ENCODE measurements at regions not wholly inside any gene's neighbourhood (a gene's known extent, or its start where the extent isn't known, plus 50 kb on each side); places are given as distances from the start of the nearest gene placed in this dataset.

DNA sequence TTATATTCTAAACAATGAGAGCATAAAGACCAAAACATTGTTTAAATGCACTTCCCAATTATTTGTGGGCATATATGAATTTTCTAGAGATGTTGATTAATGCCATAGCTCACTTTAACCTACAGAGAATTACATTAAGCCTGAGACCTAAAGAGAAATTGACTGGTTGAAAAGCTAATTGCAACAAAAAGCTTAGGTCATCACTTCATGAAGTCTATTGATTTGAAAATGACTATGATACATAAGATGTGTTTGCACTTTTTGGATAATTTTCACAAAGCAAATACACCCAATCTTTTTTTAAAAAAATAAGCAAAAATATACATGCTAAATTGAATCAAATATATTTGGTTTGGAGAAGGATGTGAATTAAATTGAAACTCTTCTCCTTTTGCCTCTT is 532.8 kb upstream of the GOLIM4 start:
- DNase-seq, result no peak

DNA sequence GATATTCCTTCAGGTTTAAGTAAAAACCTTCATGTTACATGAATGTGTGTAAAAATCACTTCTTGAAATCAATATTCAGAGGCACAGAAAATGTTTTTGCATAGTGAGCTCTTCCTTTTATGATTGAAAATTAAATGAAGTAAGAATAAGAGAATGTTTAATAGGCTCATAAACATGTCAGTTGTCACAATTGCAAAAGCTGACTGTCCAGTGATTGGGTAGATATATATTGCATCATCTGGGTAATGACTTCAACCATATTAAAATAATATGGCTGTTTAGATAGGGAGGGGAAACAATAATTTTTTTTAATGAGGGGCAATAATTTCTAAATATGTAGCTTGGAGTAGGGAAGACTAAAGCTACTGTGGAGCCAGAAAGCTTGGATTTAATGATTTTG is 529.8 kb upstream of the GOLIM4 start:
- DNase-seq, result no peak

DNA sequence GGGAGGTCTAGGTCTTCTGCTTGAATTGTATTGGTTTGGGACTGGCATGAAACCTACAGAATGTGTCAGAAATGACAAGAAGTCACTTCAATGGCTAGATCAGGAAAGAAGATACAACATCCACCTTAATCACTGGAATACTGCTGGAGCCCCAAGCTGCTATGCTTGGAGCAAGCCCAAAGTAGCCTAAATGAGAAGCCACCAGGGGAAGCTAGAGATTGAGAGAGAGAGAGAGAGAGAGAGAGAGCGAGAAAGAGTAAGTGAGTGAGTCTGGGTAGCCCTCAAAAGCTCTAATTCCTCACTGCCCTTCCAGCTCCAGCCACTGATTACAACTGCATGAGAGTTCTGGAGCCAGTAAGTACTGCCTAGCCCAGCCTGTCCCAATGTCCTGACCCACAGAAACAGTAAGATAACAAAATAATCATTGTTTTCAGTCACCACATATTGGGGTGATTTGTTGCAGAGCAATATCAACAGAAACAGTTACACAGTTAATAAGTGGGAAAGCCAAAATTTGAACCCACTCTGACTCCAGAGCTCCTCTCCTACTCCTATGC is 529.2 kb upstream of the GOLIM4 start:
- DNase-seq, result no peak

DNA sequence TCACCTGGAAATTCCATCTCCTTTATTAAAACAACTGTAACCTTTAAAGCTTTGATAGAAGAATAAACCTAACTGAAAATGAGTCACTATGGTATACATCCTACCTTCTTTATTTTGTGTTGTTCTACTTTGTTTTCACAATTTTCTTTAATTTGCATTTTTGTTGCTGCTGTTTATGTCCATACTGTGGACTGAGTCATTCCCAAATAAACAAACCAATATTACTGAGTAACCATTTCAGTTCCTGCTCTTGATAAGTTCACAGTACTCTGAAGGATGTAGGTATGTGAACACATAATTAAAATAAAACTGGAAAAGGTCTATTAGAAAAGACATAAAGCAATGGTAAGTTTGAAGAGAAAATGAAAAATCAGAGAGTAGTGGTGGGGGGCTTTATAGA is 528.5 kb upstream of the GOLIM4 start:
- no peak for DNase-seq

DNA sequence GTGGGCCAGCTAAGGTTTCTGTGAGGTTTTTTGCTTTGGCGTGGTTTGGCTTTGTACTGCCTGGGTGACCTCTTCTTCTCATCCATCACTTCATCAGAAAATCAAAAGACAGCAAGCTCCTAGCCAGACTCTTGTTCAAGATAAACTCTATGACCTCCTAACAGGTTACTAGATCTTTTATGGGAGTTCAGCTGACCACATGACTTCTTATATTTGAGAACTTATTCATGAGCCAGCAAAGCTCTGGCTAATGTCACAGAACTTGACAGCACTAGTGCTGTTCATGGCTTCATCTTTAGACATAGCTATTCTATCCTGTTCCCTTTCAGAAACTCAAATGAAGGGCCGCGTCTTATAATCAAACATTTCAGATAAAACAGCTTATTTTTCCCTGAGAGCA is 527.1 kb upstream of the GOLIM4 start:
- DNase-seq, result no peak

DNA sequence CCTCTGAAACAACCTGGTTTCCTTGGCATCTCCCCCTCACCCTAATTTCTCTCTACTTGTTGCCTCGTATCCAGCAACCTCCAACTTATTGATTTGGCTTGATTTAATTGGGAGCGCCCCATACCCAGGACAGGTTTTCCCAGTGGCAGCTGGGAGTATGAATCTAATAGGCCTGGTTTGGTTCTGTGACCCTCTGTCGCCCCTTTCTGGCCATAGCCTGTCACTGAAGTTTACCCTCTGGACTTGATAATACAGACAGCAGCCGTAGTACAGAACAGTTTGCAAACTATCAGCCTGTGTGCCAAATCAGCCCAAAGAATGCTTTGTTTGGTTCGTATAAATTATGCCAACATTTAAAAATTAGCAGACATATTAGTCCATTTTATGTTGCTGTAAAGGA is 525.1 kb upstream of the GOLIM4 start:
- DNase-seq, result no peak

DNA sequence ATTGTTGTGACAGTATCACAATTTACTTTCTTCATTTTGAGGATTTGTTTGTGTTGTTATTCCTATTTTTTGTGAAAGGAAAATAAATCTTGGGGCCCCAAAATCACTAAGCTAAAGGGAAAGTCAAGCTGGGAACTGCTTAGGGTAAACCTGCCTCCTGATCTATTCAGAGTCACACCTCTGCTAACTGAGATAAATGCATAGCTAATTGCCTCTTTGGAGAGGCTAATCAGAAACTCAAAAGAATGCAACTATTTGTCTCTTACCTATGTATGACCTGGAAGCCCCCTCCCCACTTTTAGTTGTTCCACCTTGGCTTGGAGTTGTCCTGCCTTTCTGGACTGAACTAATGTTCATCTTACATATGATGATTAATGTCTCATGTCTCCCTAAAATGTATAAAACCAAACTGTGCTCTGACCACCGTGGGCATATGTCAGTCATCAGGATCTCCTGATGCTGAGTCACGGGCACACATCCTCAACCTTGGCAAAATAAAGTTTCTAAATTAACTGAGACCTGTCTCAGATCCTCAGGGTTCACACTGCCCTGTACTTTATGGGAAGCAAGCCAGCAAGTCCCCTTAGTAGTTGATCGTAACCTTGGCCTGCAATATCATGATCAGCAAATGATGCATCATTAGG is 523.2 kb upstream of the GOLIM4 start:
- no peak for DNase-seq

DNA sequence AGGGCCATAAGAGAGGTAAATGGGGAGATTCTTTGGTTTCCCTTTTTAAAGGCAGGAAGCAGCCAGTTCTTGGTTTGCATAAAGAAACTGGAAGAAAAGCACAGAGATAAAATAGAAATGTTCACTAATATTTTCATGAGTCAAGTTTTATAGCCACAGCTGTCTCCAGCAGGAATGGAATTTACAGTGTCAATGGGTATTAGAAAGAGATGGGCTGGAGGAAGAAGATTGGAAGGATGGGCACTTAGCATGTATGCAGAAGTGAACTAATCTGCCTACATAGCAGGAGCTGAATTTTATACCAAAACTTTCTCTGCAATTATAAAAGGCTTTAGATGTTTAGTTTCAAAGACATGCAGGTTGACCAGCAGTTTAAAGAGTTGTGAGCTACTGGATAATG is 521.9 kb upstream of the GOLIM4 start:
- no peak for DNase-seq

DNA sequence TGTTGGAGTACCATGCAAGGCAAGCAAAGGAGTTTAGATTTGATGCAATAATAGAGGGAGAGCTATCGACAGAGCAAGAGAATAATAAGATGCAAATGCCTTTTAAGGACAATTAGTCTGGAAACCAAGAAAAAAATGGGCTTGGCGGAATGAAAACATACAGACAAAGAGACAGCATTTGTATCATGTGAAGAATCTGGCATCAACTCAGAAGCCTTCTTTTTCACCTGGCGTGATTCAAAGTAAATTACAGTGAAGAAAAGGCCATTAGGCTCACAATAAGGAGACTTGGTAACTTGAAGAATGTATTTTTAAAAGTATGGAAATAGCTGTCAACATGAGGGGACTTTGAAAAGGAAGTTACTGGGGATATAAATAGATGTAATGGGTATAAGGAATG is 521.2 kb upstream of the GOLIM4 start:
- DNase-seq, result no peak

DNA sequence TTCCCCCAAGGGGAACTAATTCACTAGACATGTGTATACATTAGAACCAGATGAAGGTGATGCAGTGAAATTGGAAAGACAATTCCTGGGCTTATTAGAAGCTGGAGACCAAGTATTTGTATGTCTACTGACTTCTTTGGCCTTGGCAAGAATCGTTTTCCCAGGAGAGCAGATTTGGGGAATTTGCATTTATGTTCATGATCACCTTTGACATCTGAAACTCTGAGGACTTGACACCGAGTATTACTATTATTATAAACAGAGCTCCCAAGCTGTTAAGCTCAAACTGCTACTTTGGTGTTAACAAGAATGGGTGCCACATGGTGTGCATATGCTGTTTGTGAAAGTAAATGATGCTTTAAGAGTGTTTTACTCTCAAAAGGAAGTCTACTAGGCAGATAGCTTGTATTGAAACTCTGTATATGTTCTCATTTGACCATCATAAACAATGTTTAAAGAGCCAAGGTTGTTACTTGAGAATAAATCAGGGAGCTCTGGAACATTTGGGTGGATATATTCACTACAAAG is 519.8 kb upstream of the GOLIM4 start:
- no peak for DNase-seq

DNA sequence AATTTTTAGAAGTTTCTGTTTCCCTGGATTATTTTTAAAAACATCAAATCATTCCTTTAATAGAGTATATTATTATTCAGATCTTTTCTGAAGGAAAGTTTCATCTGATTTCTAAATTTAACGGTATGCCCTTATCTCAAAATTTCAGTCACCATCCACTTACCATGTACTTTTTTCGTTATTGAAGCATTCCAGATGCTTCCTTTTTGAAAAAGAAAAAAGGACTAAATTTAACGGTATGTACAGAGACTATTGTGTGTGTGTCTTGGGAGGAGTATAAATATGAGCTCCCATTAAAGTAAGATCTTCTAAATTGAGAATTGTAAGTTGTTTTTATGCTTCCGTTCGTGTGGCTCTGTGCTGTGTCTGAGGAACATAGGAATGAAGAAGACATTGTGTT is 517.4 kb upstream of the GOLIM4 start:
- DNase-seq, result no peak

DNA sequence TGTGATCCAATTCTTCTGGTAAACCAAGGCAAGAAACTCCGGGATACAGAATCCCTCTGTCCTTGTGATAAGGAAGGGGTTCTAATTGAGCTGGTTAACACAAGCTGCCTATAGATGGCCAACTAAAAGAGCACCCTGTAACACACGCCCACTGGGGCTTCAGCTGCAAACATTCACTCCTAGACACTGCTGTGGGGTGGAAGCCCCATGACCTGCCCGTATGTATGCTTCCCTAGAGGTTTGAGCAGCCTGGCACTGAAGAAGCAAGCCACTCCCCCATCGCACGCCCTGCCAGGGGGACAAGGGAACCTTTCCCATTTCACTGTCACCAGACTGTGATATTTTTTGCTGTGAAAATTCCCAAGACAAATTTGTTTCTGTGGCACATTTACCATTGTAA is 516.9 kb upstream of the GOLIM4 start:
- DNase-seq, result no peak

DNA sequence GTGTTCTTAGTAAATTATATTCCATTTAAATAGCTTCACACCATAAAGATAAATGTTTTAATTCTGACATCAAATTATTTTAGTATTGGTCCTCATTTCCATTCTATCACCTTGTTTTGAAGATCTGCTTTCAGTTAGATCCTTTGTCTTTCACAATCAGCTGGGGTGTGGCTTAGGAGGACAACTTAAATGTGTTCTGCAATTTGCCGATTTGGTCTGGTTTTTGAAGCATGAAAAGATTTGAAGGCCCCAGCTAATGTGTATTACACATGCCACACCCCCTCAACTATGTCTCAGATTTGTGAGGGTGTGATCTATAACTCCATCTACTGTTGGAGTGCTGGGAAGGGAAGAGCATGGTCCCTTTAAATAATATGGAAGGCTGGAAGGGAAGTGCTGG is 516.1 kb upstream of the GOLIM4 start:
- no peak for DNase-seq

DNA sequence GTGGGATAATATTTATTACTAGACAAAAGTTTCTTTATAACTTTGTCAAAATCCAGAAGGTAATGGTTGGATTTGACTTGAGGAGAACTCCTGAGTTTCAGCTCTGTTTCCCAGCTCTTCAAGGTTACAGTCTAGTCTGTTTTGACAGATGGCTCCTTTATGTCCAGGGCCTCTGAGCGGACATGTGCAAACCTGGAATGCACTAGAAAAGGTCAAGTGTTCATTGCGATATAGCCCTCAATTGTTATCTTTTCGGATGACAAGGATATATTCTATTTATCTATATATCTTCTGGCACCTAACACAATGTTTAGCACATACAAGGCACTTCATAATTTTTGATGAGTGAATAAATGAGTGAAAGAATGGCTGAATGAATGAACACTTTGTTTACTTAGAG is 513.2 kb upstream of the GOLIM4 start:
- DNase-seq, result no peak

DNA sequence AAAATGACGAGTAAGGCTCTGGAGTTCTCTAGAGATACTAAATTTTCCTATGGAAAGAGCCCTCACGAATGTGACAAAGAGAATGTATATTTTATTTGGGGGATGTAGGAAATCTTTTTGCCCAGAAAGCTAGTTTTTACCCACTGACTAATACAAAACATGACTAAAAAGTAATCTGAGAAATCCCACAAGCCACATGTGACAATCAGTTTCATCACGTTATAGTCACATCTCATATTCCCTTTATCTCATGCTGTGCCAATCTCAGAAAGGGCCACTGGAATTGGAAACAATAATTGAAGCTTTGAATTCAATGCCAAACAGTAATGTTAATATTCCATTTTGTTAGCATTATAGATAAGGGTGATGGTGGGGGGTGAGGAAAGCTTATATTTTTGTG is 509.0 kb upstream of the GOLIM4 start:
- DNase-seq, result no peak

DNA sequence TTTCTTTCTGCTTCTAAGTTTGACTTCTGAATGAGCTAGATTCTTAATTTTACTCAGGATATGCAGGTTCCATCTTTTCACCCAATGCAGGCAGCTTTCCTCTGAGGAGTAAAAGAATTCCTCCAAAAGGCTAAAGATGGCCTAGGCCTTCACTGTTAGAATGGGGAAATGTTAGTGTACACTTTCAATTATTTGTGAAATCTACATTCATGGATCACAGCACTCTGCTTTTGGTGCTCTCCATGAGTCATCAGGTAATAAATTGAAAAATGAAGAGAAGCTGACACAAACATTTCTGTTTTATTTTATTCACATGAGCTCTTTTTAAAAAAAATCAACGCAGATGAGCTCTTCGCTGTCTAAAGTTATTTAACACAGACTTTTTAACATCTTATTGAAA is 502.5 kb upstream of the GOLIM4 start:
- DNase-seq, result no peak

DNA sequence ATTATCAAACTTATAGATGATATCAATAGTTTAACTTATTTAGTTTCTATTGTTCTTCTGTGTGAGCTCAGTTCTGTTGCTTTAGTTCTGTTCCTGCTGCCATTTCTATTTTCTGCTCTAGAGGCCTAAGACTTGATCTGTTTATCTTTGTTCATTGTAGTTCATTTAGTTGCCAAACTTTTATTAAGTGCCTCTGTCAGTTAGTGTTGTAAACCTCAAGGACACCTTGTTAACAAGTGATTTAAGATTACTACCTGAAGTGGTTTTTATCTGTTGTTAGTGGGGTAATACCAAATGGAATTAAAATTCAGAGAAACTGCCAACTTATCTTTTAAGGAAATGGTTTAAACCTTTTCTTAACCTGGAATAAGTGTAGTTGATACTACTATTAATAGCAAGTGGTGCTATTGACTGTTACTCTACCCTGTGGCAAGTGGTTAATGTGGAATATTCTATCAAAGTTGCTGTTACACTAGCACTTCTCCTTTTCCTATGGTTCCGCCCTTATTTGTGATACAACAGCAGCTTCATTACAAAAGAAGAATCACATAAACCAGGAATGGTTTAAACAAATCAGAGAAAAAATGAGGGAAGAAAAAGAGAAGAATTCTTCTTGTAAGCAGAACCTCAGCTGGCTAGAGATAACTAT is 500.6 kb upstream of the GOLIM4 start:
- DNase-seq, result no peak

DNA sequence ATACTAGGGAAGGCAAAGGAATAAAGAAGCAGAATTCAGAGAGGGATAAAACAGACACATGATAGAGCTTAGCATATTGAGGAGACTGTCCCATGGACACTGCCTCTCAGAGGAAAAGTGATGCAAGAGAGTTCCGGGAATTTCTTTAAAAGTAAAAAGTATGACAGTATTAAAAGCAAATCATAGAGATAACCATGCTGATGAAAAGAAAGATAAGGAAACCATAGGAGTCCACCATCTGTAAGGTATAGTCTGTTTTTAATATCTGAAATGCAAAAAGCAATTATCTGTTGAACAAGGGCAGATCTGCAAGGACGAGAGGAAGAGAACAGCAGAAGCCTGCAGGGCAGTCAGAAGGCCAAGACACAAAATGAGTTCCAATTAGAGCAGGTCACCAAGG is 495.9 kb upstream of the GOLIM4 start:
- DNase-seq, result no peak

DNA sequence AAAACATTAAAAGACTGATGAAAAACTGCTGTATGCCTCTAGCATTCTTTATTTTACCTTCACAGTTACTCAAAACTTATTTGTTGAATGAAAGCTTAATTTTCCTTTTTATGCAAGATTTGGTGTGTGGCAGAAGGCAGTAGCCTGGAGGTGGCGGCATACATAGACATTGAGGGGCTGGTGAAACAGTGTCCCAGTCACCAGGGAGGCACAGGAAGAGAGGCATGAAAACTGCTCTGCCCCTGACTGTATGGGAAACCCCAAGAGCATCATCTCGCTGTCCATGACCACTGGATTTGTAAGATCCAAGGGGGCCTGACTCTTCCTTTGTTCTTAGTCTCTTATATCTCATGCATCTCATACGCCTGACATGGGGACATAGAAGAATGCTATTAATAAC is 493.7 kb upstream of the GOLIM4 start:
- no peak for DNase-seq

DNA sequence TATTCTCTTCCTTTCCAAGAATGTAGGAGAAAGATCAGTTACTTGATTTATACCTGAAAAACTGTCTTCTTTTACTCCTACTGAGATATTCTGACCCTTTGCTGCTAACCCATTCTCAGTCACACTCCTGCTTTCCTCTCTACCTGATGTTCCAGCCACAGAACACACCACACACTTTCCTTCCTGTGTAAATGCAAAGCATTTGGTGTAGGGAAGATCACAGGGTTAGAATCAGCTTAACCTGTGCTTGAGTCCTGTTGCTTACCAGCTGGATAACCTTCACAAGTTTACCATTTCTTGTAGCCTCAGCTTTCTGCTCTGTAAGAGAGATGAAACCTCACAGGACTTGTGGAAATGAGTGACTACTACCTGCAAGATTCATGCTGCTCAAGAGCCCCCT is 489.8 kb upstream of the GOLIM4 start:
- no peak for DNase-seq

DNA sequence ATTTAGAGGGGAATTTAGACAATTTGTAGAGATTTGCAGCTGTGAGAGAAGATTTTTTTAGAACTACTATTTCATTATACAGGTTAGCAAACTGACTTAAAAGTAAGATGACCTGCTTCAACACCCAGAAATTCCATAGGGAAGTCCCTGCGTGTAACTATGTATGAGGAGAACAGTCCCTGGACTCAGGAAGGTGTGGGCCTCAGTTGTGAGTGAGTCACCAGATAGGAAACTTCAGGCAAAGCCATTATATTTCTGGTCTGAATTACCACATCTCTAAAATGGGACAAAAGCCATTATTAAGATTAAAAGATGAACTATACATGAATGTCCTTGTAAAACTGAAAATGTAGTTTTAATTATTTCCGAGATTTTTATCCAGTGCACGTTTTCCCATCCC is 488.3 kb upstream of the GOLIM4 start:
- no peak for DNase-seq

DNA sequence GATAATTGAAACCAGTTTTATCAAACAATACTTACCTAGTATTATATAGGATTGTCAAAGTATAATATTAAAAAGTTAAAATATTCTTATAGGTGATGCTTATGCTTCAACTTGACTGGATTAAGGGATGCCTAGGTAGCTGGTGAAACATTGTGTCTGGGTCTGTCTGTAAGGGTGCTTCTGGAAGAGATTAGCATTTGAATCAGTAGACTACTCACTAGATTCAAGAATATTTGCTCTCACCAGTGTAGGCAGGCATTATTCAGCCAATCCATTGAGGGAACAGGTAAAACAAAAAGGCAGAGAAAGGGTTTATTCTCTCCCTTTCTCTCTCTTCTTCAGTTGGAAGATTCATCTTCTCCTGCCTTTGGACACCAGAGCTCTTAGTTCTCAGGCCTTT is 486.8 kb upstream of the GOLIM4 start:
- DNase-seq, result no peak

DNA sequence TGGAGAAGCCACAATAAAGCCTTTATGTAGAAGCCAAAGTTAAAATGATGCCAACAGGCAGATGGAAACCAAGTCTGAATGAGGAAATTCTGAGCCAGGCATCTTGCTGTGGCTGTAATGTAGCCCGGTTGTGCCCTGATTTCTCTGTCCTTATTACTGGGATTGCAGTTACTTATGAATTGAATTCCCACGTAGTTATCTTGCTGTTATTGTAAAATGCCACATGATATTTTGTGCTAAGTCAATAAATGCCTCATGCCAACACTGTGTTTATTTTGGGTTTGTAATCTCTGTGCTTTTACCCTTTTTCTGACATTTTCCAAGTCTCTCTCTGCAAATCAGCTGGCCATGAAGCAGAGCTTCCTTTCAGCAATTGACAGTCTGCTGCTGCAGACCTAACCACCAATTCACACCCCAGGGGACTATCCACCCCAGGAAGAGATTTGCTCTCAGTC is 486.1 kb upstream of the GOLIM4 start:
- DNase-seq, result no peak

DNA sequence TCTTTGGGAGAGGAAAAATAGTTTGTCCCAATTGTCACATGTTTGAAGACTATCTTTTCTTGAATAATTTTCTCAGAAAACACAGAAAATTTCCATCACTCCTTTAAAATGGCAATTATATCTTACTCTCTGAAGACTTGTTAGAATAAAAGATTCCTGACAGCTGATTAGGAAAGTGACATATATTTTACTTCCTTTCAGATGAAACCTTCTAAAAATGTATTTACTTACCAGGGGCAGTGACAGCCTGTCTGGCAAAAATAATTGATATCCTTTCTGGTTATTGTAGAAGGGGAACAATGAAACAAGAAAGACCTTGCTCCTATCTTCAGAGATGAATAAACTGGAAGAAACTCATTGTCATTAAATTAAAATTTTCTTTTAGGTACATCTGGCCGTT is 483.3 kb upstream of the GOLIM4 start:
- no peak for DNase-seq
